ENCODE measurements at regions not wholly inside any gene's neighbourhood (a gene's known extent, or its start where the extent isn't known, plus 50 kb on each side); places are given as distances from the start of the nearest gene placed in this dataset.
A peak's percentile ranks its signal among the peaks of the same experiment; 100 is the strongest.

DNA sequence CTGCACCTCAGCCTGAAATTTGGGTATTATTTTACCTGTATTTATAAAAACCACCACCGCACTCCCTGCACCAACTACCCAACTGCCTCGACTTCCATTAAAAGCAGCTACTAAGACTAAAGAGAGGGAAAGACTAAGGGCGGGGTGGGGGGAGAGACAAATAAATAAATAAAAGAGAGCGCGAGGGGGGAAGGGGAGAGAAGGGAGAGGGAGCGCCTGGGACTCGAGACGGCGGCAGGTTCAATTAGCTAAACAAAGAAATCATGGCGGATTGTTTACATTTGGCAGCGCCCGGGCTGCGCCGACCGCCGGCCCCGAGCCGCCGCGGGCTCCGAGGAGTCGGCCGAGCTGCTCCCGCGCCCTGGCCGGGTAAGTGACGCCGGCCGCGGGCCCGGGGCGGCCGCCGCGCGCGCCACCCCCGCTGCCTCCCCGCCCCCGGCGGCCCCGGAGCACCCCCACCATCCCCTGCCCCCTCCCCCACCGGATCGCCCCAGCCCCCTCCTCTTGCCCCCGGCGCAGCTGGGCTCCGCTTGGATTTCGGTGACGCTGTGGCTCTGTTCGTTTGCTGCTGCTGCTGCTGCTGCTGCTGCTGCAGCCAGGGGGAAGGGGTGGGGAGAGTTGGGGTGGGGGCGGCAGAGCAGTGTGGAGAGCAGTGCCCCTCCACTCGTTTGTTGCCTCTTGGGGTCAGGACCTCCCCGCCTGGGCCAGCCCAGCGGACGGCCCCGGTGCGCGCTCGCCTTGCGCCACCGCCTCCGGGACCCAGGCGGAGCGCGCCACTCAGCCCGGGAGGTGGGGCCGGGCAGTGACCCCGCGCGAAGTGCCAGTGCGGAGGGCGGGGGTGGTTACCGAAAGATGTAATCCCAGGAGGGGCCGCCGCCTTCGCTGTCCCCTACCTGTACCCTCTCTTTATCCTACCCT is 187.2 kb upstream of the FANCL start:
- Mint-ChIP-seq H3K4me3 (peak overlapping the region; percentile 75), H3K27me3 (peaks cover 39% of the 10 kb centered on the region), H3K9me3 (ENCODE audit: insufficient read depth) (no peaks in the 10 kb centered on the region), H3K27ac (no peak overlapping the region), H3K4me1 (peaks cover 18% of the 10 kb centered on the region)
- WGBS (ENCODE audit: insufficient coverage) = 2% methylated on average over 52 of the region's 76 CpGs
- Histone ChIP-seq H3K4me1 (ENCODE audit: control insufficient read depth in 2 of 2, insufficient read depth in 2 of 2, low read length in 2 of 2) (peaks cover 0 to 9% of the 10 kb centered on the region in 2 donors), H3K27me3 (replicated peaks in 1 of 4; ENCODE audit: control extremely low read depth in 1 of 4, control insufficient read depth in 3 of 4, insufficient read depth in 4 of 4, low read length in 3 of 4) (peaks cover 0 to 14% (median 8%) of the 10 kb centered on the region in 4 experiments), H3K36me3 (replicated peaks in 1 of 2; ENCODE audit: control extremely low read depth in 1 of 2, control insufficient read depth in 1 of 2, extremely low read depth in 1 of 2, insufficient read depth in 2 of 2, low read length in 1 of 2) (no peaks in the 10 kb centered on the region), H3K9ac (ENCODE audit: low read length) (no peak overlapping the region), H3K9me3 (ENCODE audit: control extremely low read depth in 1 of 3, control insufficient read depth in 2 of 3, insufficient read depth in 1 of 3, low read length in 2 of 3) (no peaks in the 10 kb centered on the region), H4K20me1 (ENCODE audit: control insufficient read depth, insufficient read depth, low read length, poor library complexity, severe bottlenecking) (no peaks in the 10 kb centered on the region), H3K4me3 (ENCODE audit: control extremely low read depth in 1 of 5, extremely low read depth in 1 of 5, insufficient read depth in 1 of 5, low read depth in 2 of 5, low read length in 4 of 5) (peak overlapping the region in 3 of 5 experiments; percentile 24 to 34 (median 25)), H2AFZ (ENCODE audit: insufficient read depth, low read depth, low read length, poor library complexity, severe bottlenecking) (no peak overlapping the region), H3K79me2 (ENCODE audit: control insufficient read depth, insufficient read depth, low read length) (no peaks in the 10 kb centered on the region), H3K27ac (ENCODE audit: low read length in 2 of 2) (no peak overlapping the region), H3K4me2 (replicated peaks; ENCODE audit: low read depth, low read length, poor library complexity, severe bottlenecking) (peak overlapping the region; percentile 67)
- ChIA-PET POLR2A (no interaction called here), CTCF (no interaction called here)
- ATAC-seq (ENCODE audit: low read depth) = no peak
- intact Hi-C loops (cut with micrococcal nuclease) = no loop called here
- DNase-seq = no peak
- TF ChIP-seq, protein P1, sequence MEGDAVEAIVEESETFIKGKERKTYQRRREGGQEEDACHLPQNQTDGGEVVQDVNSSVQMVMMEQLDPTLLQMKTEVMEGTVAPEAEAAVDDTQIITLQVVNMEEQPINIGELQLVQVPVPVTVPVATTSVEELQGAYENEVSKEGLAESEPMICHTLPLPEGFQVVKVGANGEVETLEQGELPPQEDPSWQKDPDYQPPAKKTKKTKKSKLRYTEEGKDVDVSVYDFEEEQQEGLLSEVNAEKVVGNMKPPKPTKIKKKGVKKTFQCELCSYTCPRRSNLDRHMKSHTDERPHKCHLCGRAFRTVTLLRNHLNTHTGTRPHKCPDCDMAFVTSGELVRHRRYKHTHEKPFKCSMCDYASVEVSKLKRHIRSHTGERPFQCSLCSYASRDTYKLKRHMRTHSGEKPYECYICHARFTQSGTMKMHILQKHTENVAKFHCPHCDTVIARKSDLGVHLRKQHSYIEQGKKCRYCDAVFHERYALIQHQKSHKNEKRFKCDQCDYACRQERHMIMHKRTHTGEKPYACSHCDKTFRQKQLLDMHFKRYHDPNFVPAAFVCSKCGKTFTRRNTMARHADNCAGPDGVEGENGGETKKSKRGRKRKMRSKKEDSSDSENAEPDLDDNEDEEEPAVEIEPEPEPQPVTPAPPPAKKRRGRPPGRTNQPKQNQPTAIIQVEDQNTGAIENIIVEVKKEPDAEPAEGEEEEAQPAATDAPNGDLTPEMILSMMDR (IDR thresholded peaks at IDR 0.05) = no peak
- TF ChIP-seq EZH2 (IDR thresholded peaks at IDR 0.05; ENCODE audit: borderline replicate concordance, insufficient read depth, low read depth, low read length, poor library complexity, severe bottlenecking) = no peak

DNA sequence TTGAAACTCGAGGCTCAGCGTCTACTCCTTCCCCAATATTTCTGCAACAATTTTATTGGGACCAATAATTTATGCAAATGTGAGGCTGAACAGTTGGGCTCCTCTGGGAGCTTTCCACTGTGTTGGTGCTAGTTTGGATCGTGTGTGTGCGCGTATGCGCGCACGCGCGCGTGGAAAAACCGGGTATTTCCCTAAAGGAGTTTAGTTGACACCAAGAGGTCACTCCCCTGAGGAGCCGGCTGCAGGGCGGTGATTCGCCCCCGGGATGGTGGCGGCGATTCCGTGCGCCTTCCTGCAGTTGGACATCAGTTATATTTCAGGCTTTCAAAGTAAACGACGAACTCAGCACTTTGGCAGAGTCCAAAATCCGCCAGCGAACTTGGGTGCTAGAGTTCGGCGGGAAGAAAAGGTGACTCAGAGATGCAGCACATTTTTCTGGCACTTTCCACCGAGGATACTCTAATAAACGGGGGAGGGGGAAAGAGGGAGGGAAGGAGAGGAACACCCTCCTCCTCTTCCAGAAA is 186.5 kb upstream of the FANCL start:
- peak overlapping the region in 3 of 5 experiments; percentile 24 to 34 (median 25) for H3K4me3 ChIP-seq (ENCODE audit: control extremely low read depth in 1 of 5, extremely low read depth in 1 of 5, insufficient read depth in 1 of 5, low read depth in 2 of 5, low read length in 4 of 5)

More for the DNA sequence above, 186.5 kb upstream of the FANCL start:
- Histone ChIP-seq H3K79me2 (ENCODE audit: control insufficient read depth, insufficient read depth, low read length) (no peaks in the 10 kb centered on the region), H3K36me3 (replicated peaks in 1 of 2; ENCODE audit: control extremely low read depth in 1 of 2, control insufficient read depth in 1 of 2, extremely low read depth in 1 of 2, insufficient read depth in 2 of 2, low read length in 1 of 2) (no peaks in the 10 kb centered on the region), H2AFZ (ENCODE audit: insufficient read depth, low read depth, low read length, poor library complexity, severe bottlenecking) (no peak overlapping the region), H3K9me3 (ENCODE audit: control extremely low read depth in 1 of 3, control insufficient read depth in 2 of 3, insufficient read depth in 1 of 3, low read length in 2 of 3) (no peaks in the 10 kb centered on the region), H3K4me1 (ENCODE audit: control insufficient read depth in 2 of 2, insufficient read depth in 2 of 2, low read length in 2 of 2) (peaks cover 0 to 9% of the 10 kb centered on the region in 2 donors), H4K20me1 (ENCODE audit: control insufficient read depth, insufficient read depth, low read length, poor library complexity, severe bottlenecking) (no peaks in the 10 kb centered on the region), H3K9ac (ENCODE audit: low read length) (no peak overlapping the region), H3K4me2 (replicated peaks; ENCODE audit: low read depth, low read length, poor library complexity, severe bottlenecking) (peak overlapping the region; percentile 67), H3K27me3 (replicated peaks in 1 of 4; ENCODE audit: control extremely low read depth in 1 of 4, control insufficient read depth in 3 of 4, insufficient read depth in 4 of 4, low read length in 3 of 4) (peaks cover 0 to 14% (median 8%) of the 10 kb centered on the region in 4 experiments), H3K27ac (ENCODE audit: low read length in 2 of 2) (no peak overlapping the region)
- H3K27me3 Mint-ChIP-seq = peaks cover 39% of the 10 kb centered on the region
- H3K9me3 Mint-ChIP-seq (ENCODE audit: insufficient read depth) = no peaks in the 10 kb centered on the region
- H3K4me3 Mint-ChIP-seq = peak overlapping the region; percentile 60
- intact Hi-C loops (cut with micrococcal nuclease) = no loop called here
- TF ChIP-seq, protein P1 (IDR thresholded peaks at IDR 0.05) = no peak
- TF ChIP-seq EZH2 (IDR thresholded peaks at IDR 0.05; ENCODE audit: borderline replicate concordance, insufficient read depth, low read depth, low read length, poor library complexity, severe bottlenecking) = no peak
- CTCF ChIA-PET = no interaction called here
- POLR2A ChIA-PET = no interaction called here
- H3K4me1 Mint-ChIP-seq = peaks cover 18% of the 10 kb centered on the region
- ATAC-seq (ENCODE audit: low read depth) (no peak), DNase-seq (peak; percentile 5)
- H3K27ac Mint-ChIP-seq = no peak overlapping the region
- 1% methylated on average over 22 of the region's 28 CpGs for WGBS (ENCODE audit: insufficient coverage)
